ENCODE measurements at regions not wholly inside any gene's neighbourhood (a gene's known extent, or its start where the extent isn't known, plus 50 kb on each side); places are given as distances from the start of the nearest gene placed in this dataset.

GRCh38 chr13:88627071-88627470 is 955.9 kb downstream of the SLITRK5 start:
- 0% methylated on average over 2 of the region's 3 CpGs for WGBS (ENCODE audit: insufficient coverage, low coverage, missing lambda C conversion rate)
- no peak overlapping the region for H3K9ac ChIP-seq (ENCODE audit: insufficient read depth in 1 of 2, low read depth in 2 of 2, low read length in 2 of 2)
- H3K79me2 ChIP-seq (ENCODE audit: control insufficient read depth, insufficient read depth, low read length): no peaks in the 10 kb centered on the region
- H2AFZ ChIP-seq (ENCODE audit: low read depth, low read length): no peak overlapping the region
- H3K9me3 ChIP-seq (replicated peaks; ENCODE audit: control insufficient read depth, insufficient read depth, low read depth, low read length): no peaks in the 10 kb centered on the region
- no peak overlapping the region for H3K4me2 ChIP-seq (ENCODE audit: insufficient read depth, low read length)
- TF ChIP-seq ILK (tag; IDR thresholded peaks at IDR 0.05; ENCODE audit: borderline replicate concordance, low read depth) (no peak), MYNN (IDR thresholded peaks at IDR 0.05) (no peak), MYNN (CRISPR knock-in tag; IDR thresholded peaks at IDR 0.05) (no peak), DPF2 (IDR thresholded peaks at IDR 0.05) (no peak), HDAC6 (IDR thresholded peaks at IDR 0.05; ENCODE audit: low read depth, low read length) (no peak), KDM1A (IDR thresholded peaks at IDR 0.05) (no peak), USF2 (CRISPR knock-in tag; IDR thresholded peaks at IDR 0.05) (no peak), ASH1L (IDR thresholded peaks at IDR 0.05; ENCODE audit: borderline replicate concordance, low read depth, partially characterized antibody) (no peak), CREB3 (tag; conservative IDR thresholded peaks at IDR 0.05; ENCODE audit: low read depth) (no peak), MBD1 (CRISPR knock-in tag; IDR thresholded peaks at IDR 0.05) (no peak), TEAD2 (tag; IDR thresholded peaks at IDR 0.05) (no peak), KLF1 (tag; IDR thresholded peaks at IDR 0.05) (no peak), ZZZ3 (IDR thresholded peaks at IDR 0.05) (no peak), POLR2AphosphoS2 (IDR thresholded peaks at IDR 0.05; ENCODE audit: low read length) (no peak), HNRNPUL1 (IDR thresholded peaks at IDR 0.05; ENCODE audit: low read length) (no peak), ZNF592 (IDR thresholded peaks at IDR 0.05) (no peak), PYGO2 (tag; IDR thresholded peaks at IDR 0.05) (no peak)
- no peak for FAIRE-seq
- H3K27me3 ChIP-seq (ENCODE audit: control insufficient read depth in 2 of 2, insufficient read depth in 2 of 2, low read length in 2 of 2): no peaks in the 10 kb centered on the region
- POLR2A ChIA-PET: no interaction called here
- H3K4me1 ChIP-seq (replicated peaks in 1 of 2; ENCODE audit: control insufficient read depth in 2 of 2, insufficient read depth in 2 of 2, low read length in 2 of 2): no peaks in the 10 kb centered on the region
- no peaks in the 10 kb centered on the region for H3K9me1 ChIP-seq (ENCODE audit: control insufficient read depth, insufficient read depth, low read length)
- intact Hi-C loops (cut with micrococcal nuclease) (no loop called here), in situ Hi-C loops (cut with MboI) (no loop called here)
- no peak overlapping the region for H3K27ac ChIP-seq (ENCODE audit: extremely low read depth, low read depth, low read length)
- no peak for DNase-seq (ENCODE audit: extremely low read depth in 1 of 4, low spot score in 3 of 4)
- no peak for ATAC-seq
- BruUV-seq (replicated peaks): no TSS peak
- H3K36me3 ChIP-seq (ENCODE audit: control insufficient read depth, insufficient read depth, low read length): no peaks in the 10 kb centered on the region
- no peaks in the 10 kb centered on the region for H4K20me1 ChIP-seq (replicated peaks; ENCODE audit: control insufficient read depth, insufficient read depth, low read length)
- no peak overlapping the region for H3K4me3 ChIP-seq
- CTCF ChIA-PET (ENCODE audit: low intra/inter-chr PET ratio): no interaction called here

Data from K562 (cell line).